ENCODE measurements at regions not wholly inside any gene's neighbourhood (a gene's known extent, or its start where the extent isn't known, plus 50 kb on each side); places are given as distances from the start of the nearest gene placed in this dataset.

DNA sequence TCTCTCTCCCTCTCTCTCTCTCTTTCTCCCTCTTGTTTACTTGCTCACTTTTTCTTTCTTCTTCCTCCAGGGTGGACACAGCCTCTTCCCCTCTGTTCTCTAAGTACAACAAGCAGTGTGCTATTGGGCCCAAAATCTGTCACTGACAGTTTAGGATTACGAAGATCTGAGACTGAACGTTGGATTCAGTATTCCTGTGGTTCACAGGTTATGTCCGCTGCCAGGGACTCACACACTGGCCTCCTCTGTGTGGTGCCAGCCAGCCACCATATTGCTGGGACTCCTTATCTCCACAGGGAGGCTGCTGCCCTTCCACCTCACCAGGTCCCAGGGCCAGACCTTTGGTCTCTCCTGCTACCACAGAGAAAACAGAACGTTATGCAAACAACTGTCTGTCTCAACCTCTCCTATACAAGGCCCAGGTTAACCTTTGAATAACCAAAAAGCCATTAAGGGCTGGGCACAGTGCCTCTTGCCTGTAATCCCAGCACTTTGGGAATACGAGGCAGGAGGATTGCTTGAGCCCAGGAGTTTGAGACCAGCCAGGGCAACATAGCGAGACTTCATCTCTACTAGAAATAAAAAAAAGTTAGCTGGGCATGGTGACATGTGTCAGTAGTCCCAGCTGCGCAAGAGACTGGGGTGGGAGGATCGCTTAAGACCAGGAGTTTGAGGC is 171.9 kb upstream of the RAB4A start:
- no peak for DNase-seq

DNA sequence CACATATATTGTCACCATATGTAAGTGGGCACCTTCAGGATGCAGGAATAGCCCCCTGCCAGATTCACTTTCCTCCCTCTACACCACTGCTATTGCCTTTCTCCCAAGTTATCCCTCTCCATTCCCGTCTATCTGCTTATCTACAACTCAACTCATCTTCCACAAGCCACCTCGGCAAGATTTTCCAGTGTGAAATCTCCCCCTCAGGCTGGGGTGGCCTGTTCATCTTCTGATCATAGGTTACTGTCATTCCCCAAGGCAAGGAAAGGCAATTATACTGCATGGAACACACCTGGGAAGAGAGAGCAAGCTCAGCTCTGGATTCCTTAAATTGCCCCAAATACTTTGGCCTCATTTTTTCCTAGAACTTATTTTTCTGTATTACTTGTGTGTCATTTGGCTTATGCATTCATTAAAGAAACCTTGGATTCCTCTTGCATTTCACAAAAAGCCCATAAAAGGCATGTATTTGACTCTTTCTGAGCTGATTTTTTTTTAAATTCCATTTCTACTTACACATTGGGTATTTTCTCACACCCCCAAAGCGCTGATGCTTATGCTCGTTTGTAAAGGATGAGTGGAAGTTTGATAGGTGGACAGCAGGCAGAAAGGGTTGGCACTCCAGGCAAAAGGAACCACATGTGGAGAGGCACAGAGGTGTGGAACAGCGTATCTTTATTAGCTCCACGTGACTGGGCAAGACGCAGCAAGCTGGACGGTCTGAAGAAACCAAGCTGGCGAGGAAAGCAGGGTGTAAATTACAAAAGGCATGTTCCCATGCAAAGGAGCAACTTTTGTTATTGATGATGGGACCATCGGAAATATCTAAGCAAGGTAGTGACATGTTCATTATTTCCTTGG is 169.7 kb upstream of the RAB4A start:
- DNase-seq = no peak

DNA sequence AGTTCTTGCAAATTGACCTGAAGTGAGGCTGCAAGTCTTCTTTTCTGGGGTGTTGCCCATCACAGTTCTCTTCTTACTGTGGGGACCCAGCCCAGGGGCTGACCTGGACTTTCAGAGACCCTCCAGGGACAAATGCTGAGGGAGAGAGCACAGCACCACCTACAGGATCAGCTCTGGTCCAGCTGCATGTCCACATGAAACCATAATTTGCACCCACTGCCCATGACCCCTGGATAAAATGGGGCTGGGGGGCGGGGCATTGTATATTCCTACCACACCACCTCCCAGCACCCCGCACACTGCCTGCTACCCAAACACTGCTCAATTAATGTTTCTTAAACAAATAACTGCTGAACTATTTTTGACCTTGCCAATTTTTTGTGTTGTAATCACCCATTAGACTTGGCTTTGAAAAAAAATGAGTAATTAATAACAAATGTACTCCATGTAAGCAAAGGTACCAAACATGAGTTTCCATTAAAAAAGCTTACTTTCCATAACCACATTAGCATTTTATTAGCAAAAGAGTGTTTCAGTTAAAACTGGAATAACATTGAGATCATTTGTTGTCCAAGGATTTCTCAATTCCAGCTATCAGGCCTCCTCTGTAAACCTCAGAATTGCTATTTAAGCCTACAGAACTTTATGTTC is 168.0 kb upstream of the RAB4A start:
- no peak for DNase-seq

DNA sequence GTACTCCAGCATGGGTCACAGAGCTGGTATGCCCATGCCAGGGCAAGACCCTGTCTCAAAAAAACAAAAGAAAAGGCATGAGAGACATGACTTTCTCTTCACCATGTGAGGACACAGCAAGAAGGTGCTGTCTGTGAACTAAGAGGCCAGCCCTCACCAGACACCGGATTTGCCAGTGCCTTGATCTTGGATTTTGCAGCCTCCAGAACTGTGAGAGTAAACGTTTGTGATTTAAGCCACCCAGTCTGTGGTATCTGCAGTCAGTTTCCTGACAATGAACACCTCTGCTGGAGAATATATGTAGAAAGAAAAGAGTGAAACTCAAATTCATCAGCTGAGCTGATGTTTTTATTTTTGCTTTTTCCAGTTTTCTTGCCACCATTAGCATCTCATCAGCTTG is 166.3 kb upstream of the RAB4A start:
- DNase-seq = no peak

DNA sequence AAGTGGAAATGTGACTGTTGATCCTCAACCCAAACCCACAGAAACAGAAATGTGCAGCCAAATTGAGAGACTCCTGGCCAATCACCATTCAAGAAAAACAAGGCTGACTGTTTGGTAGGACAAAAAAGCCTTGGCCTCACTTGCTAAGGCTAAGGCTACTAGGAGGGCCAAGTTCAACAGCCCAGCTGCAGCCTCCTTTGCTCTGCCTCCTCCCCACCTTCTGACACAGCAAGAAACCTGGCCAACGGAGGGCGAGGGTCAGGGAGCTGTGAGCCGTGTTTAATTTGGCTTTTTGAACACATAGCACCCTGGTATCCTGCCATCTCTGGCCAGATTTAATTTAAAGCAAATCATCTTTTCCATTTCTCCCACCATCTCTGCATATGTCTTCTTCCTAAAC is 165.8 kb upstream of the RAB4A start:
- no peak for DNase-seq

DNA sequence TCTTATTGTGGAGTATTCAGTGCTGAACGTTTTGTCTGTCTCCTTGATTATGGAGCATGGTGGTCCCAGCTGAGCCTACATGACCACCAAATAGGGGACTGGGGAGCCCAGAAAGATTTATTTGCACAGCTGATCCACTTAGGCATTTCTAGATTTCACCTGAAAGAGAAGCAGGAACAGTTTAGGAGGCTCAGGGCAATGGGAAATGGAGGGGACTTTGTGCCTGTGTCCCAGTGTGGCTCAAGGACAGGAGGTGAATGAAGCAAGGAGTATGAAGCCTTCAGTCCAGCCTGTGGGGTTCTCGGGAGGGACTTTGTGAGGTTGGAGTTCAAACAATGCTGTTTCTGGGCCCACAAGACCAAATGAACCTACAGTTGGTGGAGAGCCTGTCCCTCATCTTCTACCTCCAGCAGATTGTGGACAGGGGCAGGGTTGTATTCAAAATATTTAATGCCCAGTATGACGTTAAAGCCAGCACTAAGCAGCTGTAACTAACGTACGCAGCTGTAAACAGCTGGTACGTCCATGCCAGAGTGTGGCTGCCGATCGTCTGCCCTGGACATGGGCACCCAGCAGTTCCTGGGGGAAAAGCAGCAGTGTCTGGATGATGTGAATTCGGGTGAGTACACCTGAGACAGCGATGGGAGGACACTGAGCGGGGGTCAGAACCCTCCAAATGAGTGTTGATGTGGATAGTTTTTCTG is 164.9 kb upstream of the RAB4A start:
- DNase-seq = no peak

DNA sequence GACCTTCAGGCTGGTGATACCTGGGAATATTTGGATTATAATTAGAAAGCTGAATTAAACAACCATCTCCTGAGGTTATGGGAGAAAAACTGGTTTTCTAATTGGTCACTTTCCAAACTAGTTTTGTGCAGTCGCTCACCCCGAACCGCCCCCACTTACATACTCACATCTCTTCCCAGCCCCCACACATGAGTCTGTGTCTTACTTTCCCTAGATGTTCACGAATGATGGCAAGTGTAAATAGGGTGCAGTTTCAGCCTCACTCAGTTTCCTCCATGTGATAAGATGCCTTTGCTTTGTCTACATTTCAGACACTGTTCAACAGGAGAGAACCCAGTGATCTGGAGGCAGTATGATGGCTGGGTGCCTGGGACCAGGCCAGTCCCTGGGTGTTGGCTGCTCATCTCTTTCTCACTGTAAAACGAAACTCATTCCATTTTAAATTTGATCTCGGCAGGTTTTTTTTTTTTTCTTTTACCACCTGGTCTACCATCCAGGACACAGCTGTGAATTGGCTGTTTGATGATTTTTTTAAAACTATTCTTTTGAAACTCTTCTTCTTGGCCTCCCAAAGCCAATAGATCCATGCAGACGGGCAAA is 164.3 kb upstream of the RAB4A start:
- no peak for DNase-seq

DNA sequence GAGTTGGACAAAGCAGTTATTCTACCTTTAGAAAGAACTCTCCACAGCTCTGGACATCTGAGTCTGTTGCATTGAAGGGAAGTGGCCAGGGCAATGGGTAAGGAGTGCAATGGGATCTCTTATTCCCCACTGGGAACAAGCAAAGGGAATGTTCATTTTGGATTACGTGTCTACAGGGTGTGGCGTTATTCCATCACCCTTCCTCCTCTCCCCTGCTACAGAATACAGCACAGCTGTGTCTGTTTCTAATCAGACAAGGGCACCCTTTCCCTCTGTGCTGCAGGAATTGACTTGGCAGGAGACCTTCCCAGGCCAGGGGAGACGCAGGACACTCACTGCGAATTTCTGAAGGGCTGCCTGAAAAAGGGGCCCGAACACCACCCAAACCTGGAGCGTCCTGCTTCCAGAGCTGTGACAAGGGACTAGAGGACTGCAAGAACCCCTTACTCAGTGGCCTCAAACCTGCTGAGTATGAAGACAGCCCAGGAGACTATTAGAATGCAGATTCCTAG is 163.6 kb upstream of the RAB4A start:
- DNase-seq = no peak

DNA sequence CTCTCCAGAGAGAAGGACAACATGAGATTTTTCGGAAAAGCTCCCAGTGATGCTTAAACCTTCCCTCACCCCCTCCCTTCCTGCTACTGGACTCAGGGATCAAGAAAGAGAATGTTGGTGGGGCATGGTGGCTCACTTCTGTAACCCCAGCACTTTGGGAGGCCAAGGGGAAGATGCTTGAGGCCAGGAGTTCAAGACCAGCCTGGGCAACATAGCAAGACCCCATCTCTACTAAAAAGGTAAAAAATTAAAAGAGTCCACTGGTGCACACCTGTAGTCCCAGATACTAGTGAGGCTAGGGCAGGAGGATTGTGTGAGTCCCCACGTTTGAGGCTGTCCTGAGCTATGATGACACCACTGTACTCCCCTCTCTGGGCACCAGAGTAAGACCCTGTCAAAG is 162.9 kb upstream of the RAB4A start:
- DNase-seq = no peak

DNA sequence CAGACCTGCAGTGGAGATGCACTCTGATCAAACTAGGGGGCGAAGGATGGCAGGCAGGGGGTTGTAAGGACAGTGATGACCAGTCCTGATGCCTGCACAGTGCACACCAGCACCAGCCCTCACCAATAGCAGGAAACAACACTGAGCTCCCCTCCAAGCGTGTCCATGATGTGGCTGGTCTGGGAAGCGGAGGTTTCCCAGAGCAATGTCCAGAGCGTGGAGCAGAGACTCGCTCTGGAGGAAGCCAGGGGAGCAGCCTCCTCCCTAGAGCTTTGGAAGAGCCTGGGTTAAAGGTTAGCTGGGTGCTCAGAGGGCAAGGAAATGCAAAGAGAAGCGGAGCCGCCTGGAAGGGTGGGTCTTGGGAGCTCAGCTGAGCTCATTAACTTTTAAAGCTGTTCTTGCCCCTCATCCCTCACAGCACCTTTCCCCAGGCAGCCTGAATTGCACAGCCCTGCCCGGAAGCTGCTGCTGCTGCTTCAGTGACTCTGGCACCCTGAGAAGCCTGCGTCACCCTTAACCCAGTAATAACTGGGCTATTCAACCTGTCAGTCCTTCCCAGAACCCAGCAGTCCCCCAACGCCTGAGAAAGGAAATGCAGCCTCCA is 162.2 kb upstream of the RAB4A start:
- no peak for DNase-seq

DNA sequence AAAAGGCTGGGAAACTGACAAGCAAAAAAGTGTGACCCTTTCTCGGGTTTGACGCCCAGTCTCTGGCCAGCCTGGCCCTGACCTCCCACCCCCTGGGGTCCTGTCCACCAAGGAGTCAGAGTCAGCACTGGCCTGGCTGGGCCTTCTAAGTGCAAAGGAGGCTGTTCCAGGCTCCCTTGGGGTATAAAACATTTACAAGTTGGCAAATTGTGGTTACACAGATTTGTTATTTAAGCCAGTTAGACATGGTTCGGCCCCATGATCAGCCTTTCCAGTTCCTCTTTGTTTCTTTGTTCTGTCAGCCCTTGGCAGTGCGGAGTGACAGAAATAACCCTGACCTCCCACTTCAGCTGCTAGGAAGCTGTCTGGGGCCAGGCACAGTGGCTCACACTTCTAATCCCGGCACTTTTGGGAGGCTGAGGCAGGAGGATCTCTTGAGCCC is 161.6 kb upstream of the RAB4A start:
- no peak for DNase-seq

DNA sequence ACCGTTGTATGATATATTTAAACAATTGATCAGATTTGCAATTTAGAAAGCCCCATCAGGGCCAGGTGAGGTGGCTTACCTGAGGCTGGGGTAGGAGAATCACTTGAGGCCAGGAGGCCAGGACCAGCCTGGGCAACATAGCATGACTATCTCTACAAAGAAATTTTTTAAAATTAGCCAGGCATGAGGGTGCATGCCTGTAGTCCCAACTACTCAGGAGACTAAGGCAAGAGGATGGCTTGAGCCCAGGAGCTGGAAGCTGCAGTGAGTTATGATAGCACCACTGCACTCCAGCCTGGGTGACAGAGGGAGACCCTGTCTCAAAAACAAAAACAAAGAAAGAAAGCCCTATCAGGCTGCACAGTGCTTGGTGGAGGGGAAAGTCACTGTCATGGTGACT is 159.9 kb upstream of the RAB4A start:
- DNase-seq = no peak

DNA sequence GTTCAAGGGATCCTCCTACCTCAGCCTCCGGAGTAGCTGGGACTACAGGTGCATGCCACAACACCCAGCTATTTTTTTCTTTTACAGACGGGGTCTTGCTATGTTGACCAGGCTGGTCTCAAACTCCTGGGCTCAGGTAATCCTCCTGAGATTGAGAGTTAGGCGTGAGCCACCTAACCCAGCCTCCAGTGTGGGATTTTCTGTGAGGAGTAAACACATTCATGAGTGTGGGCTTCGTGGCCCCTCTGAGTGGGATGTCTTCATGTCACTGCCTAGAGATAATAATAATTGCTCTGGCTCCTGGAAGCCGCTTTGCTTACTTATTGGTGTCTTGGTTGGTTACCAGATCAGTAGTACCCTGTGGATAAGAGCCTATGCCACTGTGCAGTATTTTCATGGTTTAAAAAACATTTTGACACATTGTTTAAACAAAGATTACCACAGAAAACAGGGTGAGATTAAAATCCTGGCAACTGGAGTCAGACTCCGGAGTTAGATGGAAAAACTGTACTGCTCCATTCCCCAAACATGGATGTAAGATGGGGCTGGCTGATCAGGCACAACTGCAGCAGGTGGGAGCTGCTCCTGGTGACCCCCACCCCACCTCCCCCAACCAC is 159.1 kb upstream of the RAB4A start:
- DNase-seq = no peak

DNA sequence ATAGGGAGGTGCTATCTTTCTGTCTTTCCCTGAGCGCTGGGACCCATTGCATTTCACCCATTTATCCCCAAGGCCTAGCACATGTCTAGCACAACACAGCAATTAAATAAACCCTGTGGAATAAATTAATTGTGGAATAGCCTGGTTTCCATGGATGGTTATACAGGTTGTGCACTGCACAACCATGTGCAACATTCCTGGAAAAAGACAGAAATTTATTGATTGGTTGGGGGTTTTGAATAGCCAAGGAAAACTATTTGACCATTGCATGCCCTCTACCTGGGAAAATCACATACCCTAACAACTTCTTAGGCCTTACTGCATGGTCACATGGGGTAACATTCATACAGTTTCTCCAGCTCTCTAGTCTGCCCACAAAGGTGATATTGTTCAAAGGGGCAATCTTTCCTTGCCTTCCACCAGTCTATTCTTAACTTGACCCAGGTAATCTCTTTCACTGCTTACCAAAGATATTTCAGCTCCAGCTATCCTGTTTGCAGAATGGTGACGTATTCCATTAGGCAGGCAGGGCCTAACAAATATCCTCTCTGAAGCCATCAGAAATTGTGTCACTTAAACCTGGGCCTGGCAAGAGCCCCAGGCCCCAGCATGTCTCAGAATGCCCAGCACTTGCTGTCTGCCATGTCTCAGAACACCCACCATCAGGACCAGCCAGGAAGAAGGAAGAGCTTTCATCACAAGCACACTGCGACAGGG is 157.9 kb upstream of the RAB4A start:
- no peak for DNase-seq

DNA sequence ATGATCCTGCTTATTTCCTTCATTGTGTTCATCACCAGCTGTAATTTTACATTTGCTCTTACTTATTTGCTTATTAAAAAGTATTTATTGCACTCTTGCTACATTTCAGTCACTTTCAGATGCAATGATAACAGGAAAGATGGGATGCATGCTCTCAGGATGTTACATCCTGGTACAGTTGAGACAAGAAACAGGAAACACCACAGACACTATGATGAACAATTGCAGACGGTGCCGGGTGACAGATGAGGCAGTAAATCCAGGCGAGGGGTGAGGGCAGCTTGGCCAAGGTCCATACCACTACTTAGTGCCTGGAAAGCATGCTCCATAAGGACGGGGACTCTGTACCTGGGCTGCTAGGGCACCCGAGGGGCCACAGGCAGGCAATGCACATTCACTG is 156.6 kb upstream of the RAB4A start:
- peak; percentile 42 for DNase-seq

DNA sequence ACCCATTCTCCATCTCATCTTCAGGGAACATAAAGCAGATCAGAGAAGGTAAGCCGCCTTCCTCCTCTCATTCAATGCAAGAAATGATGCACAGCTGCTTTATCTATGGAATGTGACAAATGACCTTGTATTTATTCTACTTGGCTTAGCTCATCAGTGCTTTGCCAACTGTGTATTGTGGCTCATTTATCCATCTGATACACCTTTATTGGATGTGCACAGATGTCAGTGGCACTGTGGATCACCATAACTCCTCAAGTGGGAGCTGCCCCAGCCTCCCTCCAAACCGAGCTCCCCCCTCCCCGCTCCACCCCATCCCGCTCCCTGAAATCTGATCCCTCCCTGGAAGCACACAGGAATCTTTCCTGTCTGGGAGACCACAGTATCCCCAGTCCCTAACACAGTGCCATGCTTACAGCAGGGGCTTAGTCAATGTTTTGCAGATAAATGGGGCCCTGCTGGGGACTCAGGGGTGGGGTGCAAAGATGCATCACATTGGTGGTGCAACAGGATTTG is 156.0 kb upstream of the RAB4A start:
- DNase-seq = no peak

DNA sequence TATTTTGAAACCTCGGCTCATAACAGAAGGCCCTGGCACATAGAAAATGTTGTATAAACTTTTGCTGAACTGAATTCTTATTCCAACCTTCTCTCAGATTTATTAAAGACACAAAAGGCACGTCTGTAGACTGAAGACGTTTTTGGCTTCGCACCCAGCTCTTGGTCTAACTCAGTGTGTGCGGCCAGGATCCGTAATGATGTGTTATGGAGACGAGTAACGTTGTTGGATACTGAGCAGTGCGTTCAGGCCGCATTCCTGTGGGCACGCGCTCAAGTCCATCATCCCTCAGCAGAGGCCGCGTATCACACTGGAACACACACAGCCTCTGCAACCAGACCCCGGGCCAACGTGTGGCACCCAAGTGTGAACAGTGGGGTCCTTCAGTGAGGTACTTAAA is 154.8 kb upstream of the RAB4A start:
- DNase-seq = no peak

DNA sequence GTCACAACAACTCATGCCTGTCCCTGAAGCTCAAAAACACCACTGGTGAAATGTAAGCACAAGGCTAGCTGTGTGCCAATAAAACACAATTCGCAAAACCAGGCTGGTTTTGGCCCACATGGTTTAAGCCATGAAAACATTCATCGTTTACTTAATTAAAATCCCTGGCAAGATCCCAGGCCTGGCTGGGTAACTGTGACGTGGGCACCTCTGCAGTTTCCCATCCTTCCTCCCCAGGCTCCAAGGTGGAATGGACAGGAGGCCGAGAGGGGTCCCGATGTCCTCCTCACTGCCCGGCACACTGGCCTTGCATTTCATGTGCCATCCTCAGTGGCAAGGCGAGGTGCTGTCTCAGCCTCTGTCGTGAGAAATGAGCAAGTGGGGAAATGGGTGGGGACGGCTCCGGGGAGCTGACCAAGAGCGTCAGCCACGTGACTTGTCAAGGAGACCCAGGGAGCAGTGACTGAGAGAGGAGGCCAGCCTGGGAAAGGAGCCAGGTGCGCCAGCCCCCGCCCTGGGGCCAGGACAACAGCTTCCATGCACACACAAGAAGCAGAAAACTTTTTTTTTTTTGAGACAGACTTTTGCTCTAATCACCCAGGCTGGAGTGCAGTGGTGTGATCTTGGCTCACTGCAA is 153.1 kb upstream of the RAB4A start:
- DNase-seq = peak; percentile 74

DNA sequence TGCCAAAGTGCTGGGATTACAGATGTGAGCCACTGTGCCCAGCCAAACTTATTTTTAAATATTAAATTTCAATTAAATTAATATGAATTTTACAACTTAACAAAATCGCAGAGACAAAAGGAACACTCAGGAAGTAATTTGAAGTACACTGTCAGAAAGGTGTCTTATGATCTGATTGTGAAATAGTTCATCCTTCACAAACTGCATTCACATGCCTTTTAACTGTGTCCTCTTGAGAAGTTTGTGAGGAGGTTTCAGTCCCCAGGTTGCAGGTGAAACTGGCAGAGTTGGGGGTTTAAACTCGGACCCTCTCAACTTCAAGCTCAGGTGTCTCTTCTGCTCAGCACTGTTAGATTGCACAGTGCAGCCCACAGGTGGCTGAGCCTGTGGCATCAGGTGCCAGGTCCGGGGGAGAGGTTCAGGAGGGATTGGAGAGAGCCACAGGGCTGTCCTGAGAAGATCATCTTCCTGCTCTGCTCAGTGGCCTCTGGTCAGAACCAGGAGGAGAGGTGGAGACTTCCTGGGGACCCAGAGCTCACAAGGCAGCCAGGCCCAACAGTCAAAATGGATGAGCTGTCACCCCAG is 152.3 kb upstream of the RAB4A start:
- no peak for DNase-seq

DNA sequence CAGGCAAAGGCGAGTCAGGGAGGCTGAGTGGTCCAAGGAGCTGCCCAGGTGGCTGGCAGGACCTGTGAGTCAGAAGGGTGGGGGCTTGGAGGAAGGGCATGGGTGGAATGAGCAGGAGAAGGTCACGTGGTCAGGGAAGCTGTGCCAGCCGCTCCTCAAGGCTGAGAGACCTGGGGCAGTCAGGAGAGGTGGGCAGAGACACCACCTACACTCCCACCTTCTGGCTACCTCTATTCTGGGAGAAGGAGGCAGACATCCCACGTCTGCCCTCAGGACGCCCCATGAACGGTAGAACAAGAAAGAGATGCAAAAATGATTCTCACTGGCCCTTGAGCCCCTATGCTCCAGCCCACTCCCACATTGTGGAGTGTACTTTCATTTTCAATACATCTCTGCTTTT is 151.8 kb upstream of the RAB4A start:
- DNase-seq = no peak

Measured in NCI-H1092 treated with DMSO at 0.1 percent for 48 hours (cell line).